Heart left ventricle (tissue), 16 donors: ENCODE measurements at regions not wholly inside any gene's neighbourhood (a gene's known extent, or its start where the extent isn't known, plus 50 kb on each side); places are given as distances from the start of the nearest gene placed in this dataset.

Experiments used
- ATAC-seq, 4 donors: fragments of 200-7000 bp; cut with Tn5 transposase; one replicate each; pipeline ENCODE4 v1.9.1; 2020 to 2022; ENCODE audit warnings: moderate library complexity in 4 of 4, mild to moderate bottlenecking in 3 of 4, moderate number of reproducible peaks in 1 of 4
- DNase-seq, 5 donors: peaks; one replicate each; pipeline ENCODE4 v3.0.0-alpha.2; 2020
- H3K27ac ChIP-seq, 12 donors: fragments of 200-600 bp; sonication (generic) in 4 of 12; one replicate each; pipeline versions ENCODE4 v1.5.0 to v1.8.0; 2016 to 2022; ENCODE audit warnings: mild to moderate bottlenecking in 2 of 12
- H3K27me3 ChIP-seq, 9 donors: fragments of 200-600 bp; sonication (generic) in 2 of 9; one replicate each; pipeline versions ENCODE4 v1.5.1 to v1.8.0; 2016 to 2022; ENCODE audit warnings: mild to moderate bottlenecking in 3 of 9
- H3K36me3 ChIP-seq, 9 donors: fragments of 200-600 bp; sonication (generic) in 2 of 9; one replicate each; pipeline versions ENCODE4 v1.5.0 to v1.8.0; 2018 to 2022; ENCODE audit warnings: mild to moderate bottlenecking in 2 of 9
- H3K4me1 ChIP-seq, 12 donors: fragments of 200-600 bp; sonication (generic) in 4 of 12; one replicate each; pipeline versions ENCODE4 v1.5.0 to v1.8.0; 2016 to 2022; ENCODE audit warnings: mild to moderate bottlenecking in 3 of 12
- H3K4me3 ChIP-seq, 12 donors: fragments of 200-600 bp; sonication (generic) in 4 of 12; one replicate each; pipeline versions ENCODE4 v1.5.0 to v1.8.0; 2017 to 2022; ENCODE audit warnings: mild to moderate bottlenecking in 9 of 12, moderate library complexity in 4 of 12
- H3K9me3 ChIP-seq, 12 donors: fragments of 200-600 bp; sonication (generic) in 4 of 12; one replicate each; pipeline versions ENCODE4 v1.5.0 to v1.8.0; 2016 to 2022; ENCODE audit warnings: mild to moderate bottlenecking in 1 of 12
- CTCF ChIP-seq, 12 donors: fragments of 200-600 bp; sonication (generic) in 4 of 12; IDR thresholded peaks; one replicate each; pipeline versions ENCODE4 v1.5.0 to v1.8.0; 2018 to 2022; ENCODE audit warnings: antibody characterized with exemption in 12 of 12, mild to moderate bottlenecking in 5 of 12
- POLR2A ChIP-seq, 2 donors: fragments of 450-650 bp; IDR thresholded peaks; one replicate each; pipeline ENCODE4 v1.6.1; 2017; ENCODE audit warnings: antibody characterized with exemption in 2 of 2, mild to moderate bottlenecking in 2 of 2, moderate library complexity in 2 of 2
- WGBS, 4 donors: extraction: QIAGEN DNeasy Blood & Tissue Kit in 2 of 4; methylation state at CpG; one replicate each; pipeline versions ENCODE4 v1.1.5 to v1.1.7; 2013 to 2018; 5-methylcytosine and 5-hydroxymethylcytosine counted together
- intact Hi-C, 10 donors: fragments of 100-400 bp; cut with DNase I; formaldehyde crosslinking; loops; one replicate each; pipeline versions ENCODE4 v1.11.1 to v1.14.2; 2022
- donor health status: ischemic (EF 13 %, LVEDD 7.1; RV severe dilation, severe dysfunction).
- donor health status: healthy with polysubstance abuse.
- donor health status: DM: no; HTN: yes; CAD: no.
- donor health status: DM: no; HTN: no; CAD: no.
- donor health status: ischemic (EF 25% LVEDD 6.9; RV normal size, moderate dysfunction).
- donor health status: ischemic (EF 25% LVEDD 5.7; RV mildly dilated, moderate dysfunction).
- donor health status: healthy.
- donor health status: DM: yes; HTN: yes; CAD: no.
- donor health status: ischemic (EF 35%, LVEDD 5.7; RV mildly dilated, moderate dysfunction).
- donor health status: nonischemic (EF 11% LVEDD 7.7; RV severe dilation, severe dysfunction).
- donor health status: DM: yes; HTN: yes; CAD: no.
- donor health status: PGD.
- donor health status: ischemic (EF 29% LVEDD 5.4; RV normal size, mild dysfunction).
- donor health status: nonischemic (EF 23%, LVEDD 6.1; RV moderate dilation, normal function).

GRCh38 chr7:131173145-131173890 is 154.4 kb upstream of the MKLN1 start:
- no peak for ATAC-seq
- Histone ChIP-seq H3K36me3 (no peaks in the 10 kb centered on the region), H3K27me3 (no peaks in the 10 kb centered on the region), H3K9me3 (no peaks in the 10 kb centered on the region), H3K27ac (no peak overlapping the region), H3K4me1 (no peaks in the 10 kb centered on the region), H3K4me3 (no peak overlapping the region)
- TF ChIP-seq CTCF (IDR thresholded peaks at IDR 0.05) (no peak), POLR2A (IDR thresholded peaks at IDR 0.05) (no peak)
- intact Hi-C loops = no loop called here
- 82 to 88% (median 87%) methylated on average over 11 of the region's 11 CpGs for WGBS, 4 donors
- DNase-seq = no peak

- 77 to 80% (median 80%) methylated on average over 5 of the region's 5 CpGs for WGBS, 4 donors
- no peak overlapping the region for H3K27ac ChIP-seq
- H3K4me1 ChIP-seq = no peaks in the 10 kb centered on the region
- no peak for DNase-seq
- no peak for TF ChIP-seq POLR2A (IDR thresholded peaks at IDR 0.05)
- TF ChIP-seq CTCF (IDR thresholded peaks at IDR 0.05) = no peak
- no peaks in the 10 kb centered on the region for H3K9me3 ChIP-seq
- no peaks in the 10 kb centered on the region for H3K36me3 ChIP-seq
- intact Hi-C loops = no loop called here
- no peaks in the 10 kb centered on the region for H3K27me3 ChIP-seq
- no peak overlapping the region for H3K4me3 ChIP-seq
- ATAC-seq = no peak
Observed at GRCh38 chr7:131174391-131174790, 153.3 kb upstream of the MKLN1 start.

GRCh38 chr7:131174855-131175254 is 152.8 kb upstream of the MKLN1 start:
- Histone ChIP-seq H3K27ac (no peak overlapping the region), H3K27me3 (no peaks in the 10 kb centered on the region), H3K4me1 (no peaks in the 10 kb centered on the region), H3K36me3 (no peaks in the 10 kb centered on the region), H3K4me3 (no peak overlapping the region), H3K9me3 (no peaks in the 10 kb centered on the region)
- intact Hi-C loops = no loop called here
- no peak for TF ChIP-seq CTCF (IDR thresholded peaks at IDR 0.05)
- TF ChIP-seq POLR2A (IDR thresholded peaks at IDR 0.05) = no peak
- DNase-seq = no peak
- no peak for ATAC-seq

- Histone ChIP-seq H3K27ac (no peak overlapping the region), H3K4me1 (peaks cover 0 to 11% (median 0%) of the 10 kb centered on the region in 12 donors), H3K9me3 (no peaks in the 10 kb centered on the region), H3K36me3 (no peaks in the 10 kb centered on the region), H3K4me3 (no peak overlapping the region), H3K27me3 (no peaks in the 10 kb centered on the region)
- DNase-seq (no peak), ATAC-seq (no peak)
- WGBS, 4 donors = 74 to 82% (median 80%) methylated on average over 2 of the region's 2 CpGs
- intact Hi-C loops = loop anchor here in 1 of 10 donors (10.0 kb wide), 1 partner anchor 68 kb away; no protein-coding TSS in a partner anchor
- TF ChIP-seq CTCF (IDR thresholded peaks at IDR 0.05) = no peak
Observed at GRCh38 chr7:131182446-131183058, 145.1 kb upstream of the MKLN1 start.
